Testis (tissue), 2 donors: ENCODE measurements at regions not wholly inside any gene's neighbourhood (a gene's known extent, or its start where the extent isn't known, plus 50 kb on each side); places are given as distances from the start of the nearest gene placed in this dataset.

Experiments
- POLR2A ChIP-seq: fragments of 450-650 bp; IDR thresholded peaks from one replicate; pipeline ENCODE4 v1.6.1; 2017; ENCODE audit warnings: antibody characterized with exemption, mild to moderate bottlenecking, moderate library complexity
- TF ChIP-seq, protein P1 (sequence below), 3 experiments: fragments of 450-650 bp in 2 of 3; fragments of 200-600 bp in 1 of 3; sonication (generic) in 1 of 3; IDR thresholded peaks; one replicate each; pipeline ENCODE4 v1.5.1; 2016 to 2019; ENCODE audit warnings: antibody characterized with exemption in 3 of 3, mild to moderate bottlenecking in 2 of 3, moderate library complexity in 1 of 3

- TF ChIP-seq, protein P1, sequence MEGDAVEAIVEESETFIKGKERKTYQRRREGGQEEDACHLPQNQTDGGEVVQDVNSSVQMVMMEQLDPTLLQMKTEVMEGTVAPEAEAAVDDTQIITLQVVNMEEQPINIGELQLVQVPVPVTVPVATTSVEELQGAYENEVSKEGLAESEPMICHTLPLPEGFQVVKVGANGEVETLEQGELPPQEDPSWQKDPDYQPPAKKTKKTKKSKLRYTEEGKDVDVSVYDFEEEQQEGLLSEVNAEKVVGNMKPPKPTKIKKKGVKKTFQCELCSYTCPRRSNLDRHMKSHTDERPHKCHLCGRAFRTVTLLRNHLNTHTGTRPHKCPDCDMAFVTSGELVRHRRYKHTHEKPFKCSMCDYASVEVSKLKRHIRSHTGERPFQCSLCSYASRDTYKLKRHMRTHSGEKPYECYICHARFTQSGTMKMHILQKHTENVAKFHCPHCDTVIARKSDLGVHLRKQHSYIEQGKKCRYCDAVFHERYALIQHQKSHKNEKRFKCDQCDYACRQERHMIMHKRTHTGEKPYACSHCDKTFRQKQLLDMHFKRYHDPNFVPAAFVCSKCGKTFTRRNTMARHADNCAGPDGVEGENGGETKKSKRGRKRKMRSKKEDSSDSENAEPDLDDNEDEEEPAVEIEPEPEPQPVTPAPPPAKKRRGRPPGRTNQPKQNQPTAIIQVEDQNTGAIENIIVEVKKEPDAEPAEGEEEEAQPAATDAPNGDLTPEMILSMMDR (IDR thresholded peaks at IDR 0.05), result no peak
- no peak for TF ChIP-seq POLR2A
Observed at GRCh38 chr15:35783203-35783602, 237.2 kb upstream of the DPH6 start.
